ENCODE measurements at regions not wholly inside any gene's neighbourhood (a gene's known extent, or its start where the extent isn't known, plus 50 kb on each side); places are given as distances from the start of the nearest gene placed in this dataset.

GRCh38 chr9:124202447-124202971 lies 55.2 kb upstream of the NEK6 start:
- H3K4me3 ChIP-seq (replicated peaks; ENCODE audit: low read depth, low read length) = no peak overlapping the region
- DNase-seq (ENCODE audit: extremely low read depth, low read depth) = no peak
- TF ChIP-seq CTCF (IDR thresholded peaks at IDR 0.05; ENCODE audit: low read depth, low read length, missing control alignments) = no peak

GRCh38 chr9:124205686-124206352 lies 51.9 kb upstream of the NEK6 start:
- DNase-seq (ENCODE audit: extremely low read depth, low read depth) = no peak
- no peak for TF ChIP-seq CTCF (IDR thresholded peaks at IDR 0.05; ENCODE audit: low read depth, low read length, missing control alignments)

GRCh38 chr9:124206391-124206790 lies 51.4 kb upstream of the NEK6 start:
- no peak for TF ChIP-seq CTCF (IDR thresholded peaks at IDR 0.05; ENCODE audit: low read depth, low read length, missing control alignments)
- no peak overlapping the region for H3K4me3 ChIP-seq (replicated peaks; ENCODE audit: low read depth, low read length)
- DNase-seq (ENCODE audit: extremely low read depth, low read depth) = no peak

More at GRCh38 chr9:124205686-124206352, 51.9 kb upstream of the NEK6 start:
- H3K4me3 ChIP-seq (replicated peaks; ENCODE audit: low read depth, low read length) = no peak overlapping the region

Data from HFF-Myc (cell line).